PC-9 (cell line): ENCODE measurements at regions not wholly inside any gene's neighbourhood (a gene's known extent, or its start where the extent isn't known, plus 50 kb on each side); places are given as distances from the start of the nearest gene placed in this dataset.

Experiments
- BruUV-seq: library from RNA; stranded (reverse); fragments of 400-500 nt; replicated peaks from 2 replicates; lab custom pipeline; 2021; lab: Mats Ljungman, UMichigan
- CTCF ChIA-PET: fragments of 300-600 bp; sonication (Branson Sonifier 250); formaldehyde crosslinking; loops from one replicate; lab custom pipeline; 2022; ENCODE audit warnings: antibody characterized with exemption; lab: Charles Lee
- POLR2A ChIA-PET: fragments of 300-600 bp; sonication (Branson Sonifier 250); formaldehyde crosslinking; loops from one replicate; lab custom pipeline; 2022; ENCODE audit warnings: antibody characterized with exemption; ENCODE audit not compliant: unreplicated experiment; lab: Charles Lee
- DNase-seq, 2 experiments: peaks; one replicate each; pipeline versions ENCODE4 v3.0.0 to v3.0.0-alpha.2; 2015 to 2022; ENCODE audit warnings: mixed read lengths in 1 of 2
- H2AFZ ChIP-seq: fragments of 200-600 bp; sonication (generic); 2 replicates; pipeline ENCODE4 v1.8.1; 2017; ENCODE audit warnings: antibody characterized with exemption
- H3F3A ChIP-seq: fragments of 200-600 bp; sonication (generic); 2 replicates; pipeline ENCODE4 v1.8.1; 2017; ENCODE audit warnings: antibody characterized with exemption, mild to moderate bottlenecking, low read depth; ENCODE audit not compliant: insufficient read depth
- H3K27ac ChIP-seq: fragments of 200-600 bp; sonication (generic); 2 replicates; pipeline ENCODE4 v1.6.1; 2016; ENCODE audit warnings: mixed run types
- H3K27me3 ChIP-seq: fragments of 200-600 bp; sonication (generic); 2 replicates; pipeline ENCODE4 v1.6.1; 2016; ENCODE audit warnings: low read depth, mixed run types; ENCODE audit not compliant: insufficient read depth
- H3K36me3 ChIP-seq: fragments of 200-600 bp; sonication (generic); 2 replicates; pipeline ENCODE4 v1.6.1; 2016; ENCODE audit warnings: low read depth, mixed run types
- H3K4me1 ChIP-seq: fragments of 200-600 bp; sonication (generic); replicated peaks from 2 replicates; pipeline ENCODE4 v1.6.1; 2016; ENCODE audit warnings: mixed run types; ENCODE audit not compliant: insufficient read depth
- H3K4me2 ChIP-seq: fragments of 200-600 bp; sonication (generic); 2 replicates; pipeline ENCODE4 v1.6.1; 2017; ENCODE audit warnings: mixed run types
- H3K4me3 ChIP-seq: fragments of 200-600 bp; sonication (generic); 2 replicates; pipeline ENCODE4 v1.6.1; 2016; ENCODE audit warnings: mixed run types
- H3K79me2 ChIP-seq: fragments of 200-600 bp; sonication (generic); 2 replicates; pipeline ENCODE4 v1.6.1; 2017; ENCODE audit warnings: low read depth, mixed run types
- H3K9me2 ChIP-seq: fragments of 200-600 bp; sonication (generic); 2 replicates; pipeline ENCODE4 v1.8.1; 2017; ENCODE audit warnings: mild to moderate bottlenecking; ENCODE audit not compliant: insufficient read depth
- H3K9me3 ChIP-seq: fragments of 200-600 bp; sonication (generic); 2 replicates; pipeline ENCODE4 v1.8.1; 2016; ENCODE audit warnings: low read depth; ENCODE audit not compliant: insufficient read depth
- H4K20me1 ChIP-seq: fragments of 200-600 bp; sonication (generic); 2 replicates; pipeline ENCODE4 v1.8.1; 2017; ENCODE audit not compliant: insufficient read depth
- EZH2 ChIP-seq: fragments of 200-600 bp; sonication (generic); IDR thresholded peaks from 2 replicates; pipeline ENCODE4 v1.8.0; 2017; ENCODE audit warnings: antibody characterized with exemption, low read depth
- intact Hi-C: fragments of 100-400 bp; cut with micrococcal nuclease; formaldehyde crosslinking; loops from one replicate; pipeline ENCODE4 v1.10.0; 2022; ENCODE audit not compliant: unreplicated experiment
- TF ChIP-seq, protein P1 (sequence below): fragments of 200-600 bp; sonication (generic); conservative IDR thresholded peaks from 2 replicates; pipeline ENCODE4 v1.6.1; 2017; ENCODE audit warnings: mixed run types, antibody characterized with exemption, mild to moderate bottlenecking, moderate library complexity

DNA sequence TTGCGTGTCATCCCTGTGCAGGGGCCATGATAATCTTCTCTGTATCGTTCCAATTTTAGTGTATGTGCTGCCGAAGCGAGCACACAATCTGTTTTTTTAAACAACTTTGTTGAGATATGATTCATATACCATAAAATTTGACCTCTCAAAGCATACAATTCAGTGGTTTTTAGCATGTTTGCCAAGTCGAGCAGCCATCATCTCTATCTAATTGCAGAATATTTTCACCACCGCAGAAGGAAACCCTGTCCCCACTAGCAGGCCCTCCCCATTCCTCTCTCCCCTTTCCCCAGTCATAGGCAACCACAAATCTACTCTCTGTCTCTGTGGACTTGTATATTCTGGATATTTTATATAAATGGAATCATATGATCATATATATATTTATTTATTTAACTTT, 78.7 kb upstream of the TINAGL1 start:
- Histone ChIP-seq H3K9me2 (no peaks in the 10 kb centered on the region), H4K20me1 (no peaks in the 10 kb centered on the region), H3K4me3 (no peak overlapping the region), H3K36me3 (no peaks in the 10 kb centered on the region), H3F3A (peaks cover 3% of the 10 kb centered on the region; the same call in 1 of the 2 replicates), H3K79me2 (no peaks in the 10 kb centered on the region), H3K9me3 (no peaks in the 10 kb centered on the region), H3K4me1 (no peaks in the 10 kb centered on the region), H3K27me3 (no peaks in the 10 kb centered on the region), H3K4me2 (no peak overlapping the region), H2AFZ (no peak overlapping the region), H3K27ac (no peak overlapping the region)
- TF ChIP-seq EZH2, result no peak
- TF ChIP-seq, protein P1, sequence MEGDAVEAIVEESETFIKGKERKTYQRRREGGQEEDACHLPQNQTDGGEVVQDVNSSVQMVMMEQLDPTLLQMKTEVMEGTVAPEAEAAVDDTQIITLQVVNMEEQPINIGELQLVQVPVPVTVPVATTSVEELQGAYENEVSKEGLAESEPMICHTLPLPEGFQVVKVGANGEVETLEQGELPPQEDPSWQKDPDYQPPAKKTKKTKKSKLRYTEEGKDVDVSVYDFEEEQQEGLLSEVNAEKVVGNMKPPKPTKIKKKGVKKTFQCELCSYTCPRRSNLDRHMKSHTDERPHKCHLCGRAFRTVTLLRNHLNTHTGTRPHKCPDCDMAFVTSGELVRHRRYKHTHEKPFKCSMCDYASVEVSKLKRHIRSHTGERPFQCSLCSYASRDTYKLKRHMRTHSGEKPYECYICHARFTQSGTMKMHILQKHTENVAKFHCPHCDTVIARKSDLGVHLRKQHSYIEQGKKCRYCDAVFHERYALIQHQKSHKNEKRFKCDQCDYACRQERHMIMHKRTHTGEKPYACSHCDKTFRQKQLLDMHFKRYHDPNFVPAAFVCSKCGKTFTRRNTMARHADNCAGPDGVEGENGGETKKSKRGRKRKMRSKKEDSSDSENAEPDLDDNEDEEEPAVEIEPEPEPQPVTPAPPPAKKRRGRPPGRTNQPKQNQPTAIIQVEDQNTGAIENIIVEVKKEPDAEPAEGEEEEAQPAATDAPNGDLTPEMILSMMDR, result no peak
- DNase-seq, result no peak
- no TSS peak for BruUV-seq
- CTCF ChIA-PET, result no interaction called here
- POLR2A ChIA-PET, result no interaction called here
- intact Hi-C loops, result no loop called here

- ChIA-PET CTCF (no interaction called here), POLR2A (no interaction called here)
- peaks cover 3% of the 10 kb centered on the region; the same call in 1 of the 2 replicates for H3F3A ChIP-seq
- BruUV-seq, result no TSS peak
- no peak overlapping the region for H2AFZ ChIP-seq
- no peaks in the 10 kb centered on the region for H3K79me2 ChIP-seq
- no peak for DNase-seq
- no peak overlapping the region for H3K27ac ChIP-seq
- intact Hi-C loops, result no loop called here
- no peaks in the 10 kb centered on the region for H3K4me1 ChIP-seq
- H3K4me3 ChIP-seq, result no peak overlapping the region
- H3K9me2 ChIP-seq, result no peaks in the 10 kb centered on the region
- TF ChIP-seq, protein P1, result no peak
- TF ChIP-seq EZH2, result no peak
- H3K36me3 ChIP-seq, result no peaks in the 10 kb centered on the region
- H4K20me1 ChIP-seq, result no peaks in the 10 kb centered on the region
- H3K4me2 ChIP-seq, result no peak overlapping the region
- no peaks in the 10 kb centered on the region for H3K9me3 ChIP-seq
- H3K27me3 ChIP-seq, result no peaks in the 10 kb centered on the region
Observed at GRCh38 chr1:31498376-31499040, 77.8 kb upstream of the TINAGL1 start.

GRCh38 chr1:31501505-31501904, 74.8 kb upstream of the TINAGL1 start:
- intact Hi-C loops, result no loop called here
- CTCF ChIA-PET, result no interaction called here
- H3K36me3 ChIP-seq, result no peaks in the 10 kb centered on the region
- TF ChIP-seq, protein P1, result peak; percentile 42; the same call in 1 of the 2 replicates
- no peak for TF ChIP-seq EZH2
- no peaks in the 10 kb centered on the region for H3K79me2 ChIP-seq
- no peaks in the 10 kb centered on the region for H4K20me1 ChIP-seq
- POLR2A ChIA-PET, result no interaction called here
- H3K27me3 ChIP-seq, result no peaks in the 10 kb centered on the region
- no peak overlapping the region for H2AFZ ChIP-seq
- H3F3A ChIP-seq, result peaks cover 3% of the 10 kb centered on the region; the same call in 1 of the 2 replicates
- peak in 1 of 2 experiments; percentile 22 for DNase-seq
- no TSS peak for BruUV-seq
- H3K4me2 ChIP-seq, result no peak overlapping the region
- no peaks in the 10 kb centered on the region for H3K9me3 ChIP-seq
- no peaks in the 10 kb centered on the region for H3K4me1 ChIP-seq
- H3K4me3 ChIP-seq, result no peak overlapping the region
- H3K9me2 ChIP-seq, result no peaks in the 10 kb centered on the region
- no peak overlapping the region for H3K27ac ChIP-seq
